DND-41 (cell line): ENCODE measurements at regions not wholly inside any gene's neighbourhood (a gene's known extent, or its start where the extent isn't known, plus 50 kb on each side); places are given as distances from the start of the nearest gene placed in this dataset.

Experiments used
- EZH2 ChIP-seq: IDR thresholded peaks from 3 replicates; pipeline ENCODE4 v1.6.1; 2012; ENCODE audit warnings: borderline replicate concordance, low read depth, mild to moderate bottlenecking, moderate library complexity, low read length, inconsistent platforms; ENCODE audit not compliant: severe bottlenecking
- TF ChIP-seq, protein P1 (sequence below): IDR thresholded peaks from 2 replicates; pipeline ENCODE4 v1.5.1; 2012; ENCODE audit warnings: borderline replicate concordance, low read length, moderate library complexity, mild to moderate bottlenecking; ENCODE audit not compliant: poor library complexity, severe bottlenecking; ENCODE audit errors: extremely low read depth

DNA sequence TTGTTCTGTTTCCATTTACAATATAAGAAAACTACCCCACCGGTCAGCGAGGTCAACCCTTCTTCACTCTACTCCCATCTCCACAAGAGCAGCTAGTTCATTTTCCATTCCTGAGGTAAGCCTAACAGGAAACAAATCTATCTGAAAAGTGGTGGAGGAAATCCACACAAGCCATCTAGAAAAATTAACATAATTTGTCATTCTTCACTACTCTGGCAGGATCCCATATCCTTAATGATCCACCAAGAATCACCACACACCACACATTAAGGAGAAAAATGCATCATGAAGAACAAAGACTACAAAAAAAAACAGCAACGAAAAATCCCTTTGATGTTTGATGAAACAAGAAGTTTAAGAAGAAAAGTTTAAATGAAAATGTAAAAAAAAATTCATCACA lies 1771.0 kb downstream of the EFNA5 start:
- TF ChIP-seq, protein P1, sequence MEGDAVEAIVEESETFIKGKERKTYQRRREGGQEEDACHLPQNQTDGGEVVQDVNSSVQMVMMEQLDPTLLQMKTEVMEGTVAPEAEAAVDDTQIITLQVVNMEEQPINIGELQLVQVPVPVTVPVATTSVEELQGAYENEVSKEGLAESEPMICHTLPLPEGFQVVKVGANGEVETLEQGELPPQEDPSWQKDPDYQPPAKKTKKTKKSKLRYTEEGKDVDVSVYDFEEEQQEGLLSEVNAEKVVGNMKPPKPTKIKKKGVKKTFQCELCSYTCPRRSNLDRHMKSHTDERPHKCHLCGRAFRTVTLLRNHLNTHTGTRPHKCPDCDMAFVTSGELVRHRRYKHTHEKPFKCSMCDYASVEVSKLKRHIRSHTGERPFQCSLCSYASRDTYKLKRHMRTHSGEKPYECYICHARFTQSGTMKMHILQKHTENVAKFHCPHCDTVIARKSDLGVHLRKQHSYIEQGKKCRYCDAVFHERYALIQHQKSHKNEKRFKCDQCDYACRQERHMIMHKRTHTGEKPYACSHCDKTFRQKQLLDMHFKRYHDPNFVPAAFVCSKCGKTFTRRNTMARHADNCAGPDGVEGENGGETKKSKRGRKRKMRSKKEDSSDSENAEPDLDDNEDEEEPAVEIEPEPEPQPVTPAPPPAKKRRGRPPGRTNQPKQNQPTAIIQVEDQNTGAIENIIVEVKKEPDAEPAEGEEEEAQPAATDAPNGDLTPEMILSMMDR: no peak
- no peak for TF ChIP-seq EZH2
